Kidney capillary endothelial cell (primary cell): ENCODE measurements at regions not wholly inside any gene's neighbourhood (a gene's known extent, or its start where the extent isn't known, plus 50 kb on each side); places are given as distances from the start of the nearest gene placed in this dataset.

Source experiments
- DNase-seq: peaks from one replicate; pipeline ENCODE4 v3.0.0-alpha.2; 2018; ENCODE audit warnings: low spot score

GRCh38 chr16:13291591-13292333 lies 390.4 kb downstream of the SHISA9 start:
- DNase-seq = no peak

GRCh38 chr16:13296206-13296605 lies 394.8 kb downstream of the SHISA9 start:
- no peak for DNase-seq

- no peak for DNase-seq
These were observed 397.3 kb downstream of the SHISA9 start for GRCh38 chr16:13298666-13299065.

GRCh38 chr16:13300066-13300840 lies 398.9 kb downstream of the SHISA9 start:
- no peak for DNase-seq

GRCh38 chr16:13305019-13305755 lies 403.8 kb downstream of the SHISA9 start:
- no peak for DNase-seq

- no peak for DNase-seq
These were observed 405.0 kb downstream of the SHISA9 start for GRCh38 chr16:13306161-13306995.

- DNase-seq = no peak
These were observed 405.9 kb downstream of the SHISA9 start for GRCh38 chr16:13307255-13307654.

- no peak for DNase-seq
These were observed 406.5 kb downstream of the SHISA9 start for GRCh38 chr16:13307851-13308250.

GRCh38 chr16:13312063-13312462 lies 410.7 kb downstream of the SHISA9 start:
- DNase-seq = no peak

- DNase-seq = no peak
These were observed 412.0 kb downstream of the SHISA9 start for GRCh38 chr16:13313351-13313750.

GRCh38 chr16:13314633-13315032 lies 413.2 kb downstream of the SHISA9 start:
- no peak for DNase-seq

- DNase-seq = no peak
These were observed 414.4 kb downstream of the SHISA9 start for GRCh38 chr16:13315642-13316427.

- no peak for DNase-seq
These were observed 420.9 kb downstream of the SHISA9 start for GRCh38 chr16:13322336-13322735.

GRCh38 chr16:13324851-13325250 lies 423.5 kb downstream of the SHISA9 start:
- DNase-seq = no peak

- no peak for DNase-seq
These were observed 424.0 kb downstream of the SHISA9 start for GRCh38 chr16:13325396-13325795.

- DNase-seq = no peak
These were observed 430.5 kb downstream of the SHISA9 start for GRCh38 chr16:13331918-13332317.

GRCh38 chr16:13332713-13333255 lies 431.4 kb downstream of the SHISA9 start:
- no peak for DNase-seq

GRCh38 chr16:13333336-13333735 lies 431.9 kb downstream of the SHISA9 start:
- no peak for DNase-seq

GRCh38 chr16:13335879-13336278 lies 434.5 kb downstream of the SHISA9 start:
- no peak for DNase-seq

GRCh38 chr16:13336335-13336734 lies 434.9 kb downstream of the SHISA9 start:
- DNase-seq = no peak
